Loucy (cell line): ENCODE measurements at regions not wholly inside any gene's neighbourhood (a gene's known extent, or its start where the extent isn't known, plus 50 kb on each side); places are given as distances from the start of the nearest gene placed in this dataset.

Experiments used
- H2AFZ ChIP-seq: fragments of 200-600 bp; sonication (generic); 2 replicates; pipeline ENCODE4 v1.6.0; 2016; ENCODE audit warnings: antibody characterized with exemption, mild to moderate bottlenecking, low read length, moderate library complexity
- H3F3A ChIP-seq: fragments of 200-600 bp; 2 replicates; pipeline ENCODE4 v1.6.0; 2016; ENCODE audit warnings: antibody characterized with exemption, low read depth, mild to moderate bottlenecking
- H3K27me3 ChIP-seq: fragments of 200-600 bp; sonication (generic); 2 replicates; pipeline ENCODE4 v1.6.1; 2014; ENCODE audit warnings: low read length, mild to moderate bottlenecking; ENCODE audit not compliant: insufficient read depth, poor library complexity, severe bottlenecking
- H3K36me3 ChIP-seq: fragments of 200-600 bp; sonication (generic); 2 replicates; pipeline ENCODE4 v1.6.1; 2016; ENCODE audit warnings: low read length; ENCODE audit not compliant: insufficient read depth
- H3K4me1 ChIP-seq: fragments of 200-600 bp; sonication (generic); 2 replicates; pipeline ENCODE4 v1.5.1; 2014; ENCODE audit warnings: low read length, mild to moderate bottlenecking; ENCODE audit not compliant: insufficient read depth, poor library complexity, severe bottlenecking
- H3K4me2 ChIP-seq: fragments of 200-600 bp; sonication (generic); 2 replicates; pipeline ENCODE4 v1.6.0; 2014; ENCODE audit warnings: antibody characterized with exemption, low read length, low read depth, mild to moderate bottlenecking; ENCODE audit not compliant: poor library complexity, severe bottlenecking
- H3K4me3 ChIP-seq: fragments of 200-600 bp; sonication (generic); 2 replicates; pipeline ENCODE4 v1.5.1; 2014; ENCODE audit warnings: low read length, mild to moderate bottlenecking, mixed read lengths; ENCODE audit not compliant: poor library complexity, severe bottlenecking
- H3K79me2 ChIP-seq: fragments of 200-600 bp; sonication (generic); 2 replicates; pipeline ENCODE4 v1.6.1; 2014; ENCODE audit warnings: low read length; ENCODE audit not compliant: insufficient read depth
- H3K9ac ChIP-seq: fragments of 200-600 bp; sonication (generic); 2 replicates; pipeline ENCODE4 v1.6.0; 2014; ENCODE audit warnings: mild to moderate bottlenecking, low read depth, low read length, moderate library complexity; ENCODE audit not compliant: poor library complexity, severe bottlenecking
- H3K9me2 ChIP-seq: fragments of 200-600 bp; sonication (generic); replicated peaks from 2 replicates; pipeline ENCODE4 v1.6.1; 2016; ENCODE audit warnings: low read depth, low read length, mixed read lengths
- H3K9me3 ChIP-seq: fragments of 200-600 bp; sonication (generic); 2 replicates; pipeline ENCODE4 v1.6.1; 2014; ENCODE audit warnings: mild to moderate bottlenecking, antibody characterized with exemption, low read length, low read depth; ENCODE audit not compliant: insufficient read depth
- H4K20me1 ChIP-seq: fragments of 200-600 bp; sonication (generic); 2 replicates; pipeline ENCODE4 v1.6.0; 2014; ENCODE audit warnings: antibody characterized with exemption, low read length, mild to moderate bottlenecking; ENCODE audit not compliant: insufficient read depth, poor library complexity, severe bottlenecking
- EZH2phosphoT487 ChIP-seq: fragments of 200-600 bp; IDR thresholded peaks from 2 replicates; pipeline ENCODE4 v1.6.1; 2018; ENCODE audit warnings: antibody characterized with exemption, mild to moderate bottlenecking, moderate library complexity, borderline replicate concordance
- TF ChIP-seq, protein P1 (sequence below): fragments of 200-600 bp; sonication (generic); conservative IDR thresholded peaks from 2 replicates; pipeline ENCODE4 v1.5.1; 2014; ENCODE audit warnings: mild to moderate bottlenecking, antibody characterized with exemption, low read length

GRCh38 chr2:186912979-186913378 is 64.0 kb upstream of the ZSWIM2 start:
- Histone ChIP-seq H3K9ac (no peak overlapping the region), H3K9me3 (no peaks in the 10 kb centered on the region), H3K9me2 (no peaks in the 10 kb centered on the region), H3K79me2 (no peaks in the 10 kb centered on the region), H3K4me1 (peaks cover 15% of the 10 kb centered on the region), H3K27me3 (no peaks in the 10 kb centered on the region), H3K4me2 (no peak overlapping the region), H3K4me3 (no peak overlapping the region), H3F3A (no peaks in the 10 kb centered on the region), H2AFZ (peak overlapping the region; percentile 81; the same call in 1 of the 2 replicates), H3K36me3 (no peaks in the 10 kb centered on the region), H4K20me1 (no peaks in the 10 kb centered on the region)
- TF ChIP-seq, protein P1, sequence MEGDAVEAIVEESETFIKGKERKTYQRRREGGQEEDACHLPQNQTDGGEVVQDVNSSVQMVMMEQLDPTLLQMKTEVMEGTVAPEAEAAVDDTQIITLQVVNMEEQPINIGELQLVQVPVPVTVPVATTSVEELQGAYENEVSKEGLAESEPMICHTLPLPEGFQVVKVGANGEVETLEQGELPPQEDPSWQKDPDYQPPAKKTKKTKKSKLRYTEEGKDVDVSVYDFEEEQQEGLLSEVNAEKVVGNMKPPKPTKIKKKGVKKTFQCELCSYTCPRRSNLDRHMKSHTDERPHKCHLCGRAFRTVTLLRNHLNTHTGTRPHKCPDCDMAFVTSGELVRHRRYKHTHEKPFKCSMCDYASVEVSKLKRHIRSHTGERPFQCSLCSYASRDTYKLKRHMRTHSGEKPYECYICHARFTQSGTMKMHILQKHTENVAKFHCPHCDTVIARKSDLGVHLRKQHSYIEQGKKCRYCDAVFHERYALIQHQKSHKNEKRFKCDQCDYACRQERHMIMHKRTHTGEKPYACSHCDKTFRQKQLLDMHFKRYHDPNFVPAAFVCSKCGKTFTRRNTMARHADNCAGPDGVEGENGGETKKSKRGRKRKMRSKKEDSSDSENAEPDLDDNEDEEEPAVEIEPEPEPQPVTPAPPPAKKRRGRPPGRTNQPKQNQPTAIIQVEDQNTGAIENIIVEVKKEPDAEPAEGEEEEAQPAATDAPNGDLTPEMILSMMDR, result no peak
- no peak for TF ChIP-seq EZH2phosphoT487

DNA sequence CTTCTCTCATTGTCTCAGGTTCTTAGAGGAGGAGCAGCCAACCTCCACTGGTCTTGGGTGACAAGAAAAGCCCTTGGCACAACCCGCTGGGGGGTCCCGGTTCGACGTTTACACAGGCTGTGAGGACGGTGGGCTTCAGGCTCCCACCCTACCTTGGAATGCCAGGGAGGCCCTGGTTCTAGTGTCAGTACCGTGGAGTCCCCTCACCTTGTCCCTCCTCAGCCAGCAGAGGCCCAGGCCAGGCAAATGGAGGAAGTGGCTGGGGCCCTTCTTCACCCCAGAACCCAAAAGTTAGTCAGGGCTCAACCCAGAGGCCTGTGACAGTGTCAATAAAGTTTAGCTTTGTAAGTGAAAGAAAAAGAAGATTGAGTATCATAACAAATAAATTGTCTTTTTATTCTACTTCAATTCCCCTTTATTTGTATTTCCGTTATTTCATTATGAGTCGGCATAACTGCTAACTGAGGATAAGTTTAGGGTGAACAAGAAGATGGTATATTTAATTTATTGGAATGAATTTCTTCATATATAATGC is 62.6 kb upstream of the ZSWIM2 start:
- no peak overlapping the region for H3K9ac ChIP-seq
- TF ChIP-seq, protein P1, result no peak
- TF ChIP-seq EZH2phosphoT487, result no peak
- no peaks in the 10 kb centered on the region for H3K27me3 ChIP-seq
- no peaks in the 10 kb centered on the region for H3K9me3 ChIP-seq
- H2AFZ ChIP-seq, result peak overlapping the region; percentile 67
- H3K9me2 ChIP-seq, result no peaks in the 10 kb centered on the region
- no peaks in the 10 kb centered on the region for H3F3A ChIP-seq
- no peaks in the 10 kb centered on the region for H3K36me3 ChIP-seq
- H3K4me2 ChIP-seq, result peak overlapping the region; percentile 30
- no peaks in the 10 kb centered on the region for H3K79me2 ChIP-seq
- H3K4me1 ChIP-seq, result peaks cover 15% of the 10 kb centered on the region
- H3K4me3 ChIP-seq, result no peak overlapping the region
- H4K20me1 ChIP-seq, result no peaks in the 10 kb centered on the region

DNA sequence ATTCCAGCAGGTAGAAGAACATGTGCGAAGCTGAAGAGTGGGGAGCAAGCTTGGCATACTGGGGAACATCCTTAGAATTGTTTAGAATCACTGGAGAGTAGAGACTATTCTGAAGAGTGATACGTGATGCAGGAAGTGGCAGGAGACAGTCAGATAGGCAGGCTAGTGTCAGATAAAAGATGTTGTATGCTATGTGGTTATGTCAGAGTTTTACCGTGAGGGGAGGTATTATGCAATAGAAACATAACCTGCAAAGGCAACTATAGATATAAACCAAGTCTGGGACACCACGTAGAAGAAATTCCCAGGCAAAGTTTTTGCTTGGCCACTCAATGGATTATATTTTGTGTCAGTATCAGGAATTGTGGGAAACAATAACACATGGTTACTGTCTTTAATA is 62.0 kb upstream of the ZSWIM2 start:
- H3F3A ChIP-seq, result no peaks in the 10 kb centered on the region

More for the DNA sequence above, 62.0 kb upstream of the ZSWIM2 start:
- H4K20me1 ChIP-seq, result no peaks in the 10 kb centered on the region
- no peaks in the 10 kb centered on the region for H3K9me3 ChIP-seq
- no peak overlapping the region for H3K4me3 ChIP-seq
- no peak overlapping the region for H3K9ac ChIP-seq
- H3K36me3 ChIP-seq, result no peaks in the 10 kb centered on the region
- H3K4me2 ChIP-seq, result peak overlapping the region; percentile 30
- TF ChIP-seq, protein P1, result no peak
- no peak for TF ChIP-seq EZH2phosphoT487
- no peaks in the 10 kb centered on the region for H3K9me2 ChIP-seq
- H3K27me3 ChIP-seq, result no peaks in the 10 kb centered on the region
- H2AFZ ChIP-seq, result peak overlapping the region; percentile 67
- no peaks in the 10 kb centered on the region for H3K79me2 ChIP-seq
- H3K4me1 ChIP-seq, result peaks cover 15% of the 10 kb centered on the region
